Lower leg skin (tissue), 3 donors: ENCODE measurements at regions not wholly inside any gene's neighbourhood (a gene's known extent, or its start where the extent isn't known, plus 50 kb on each side); places are given as distances from the start of the nearest gene placed in this dataset.

Experiments
- CTCF ChIP-seq, 3 donors: fragments of 450-650 bp; IDR thresholded peaks; one replicate each; pipeline ENCODE4 v1.5.1; 2016; ENCODE audit warnings: antibody characterized with exemption in 3 of 3, mild to moderate bottlenecking in 3 of 3, moderate library complexity in 2 of 3
- POLR2A ChIP-seq, 2 donors: fragments of 450-650 bp; IDR thresholded peaks; one replicate each; pipeline ENCODE4 v1.6.1; 2016 to 2017; ENCODE audit warnings: antibody characterized with exemption in 2 of 2, mild to moderate bottlenecking in 1 of 2, moderate library complexity in 1 of 2

- TF ChIP-seq CTCF (IDR thresholded peaks at IDR 0.05) (no peak), POLR2A (IDR thresholded peaks at IDR 0.05) (no peak)
Observed at GRCh38 chr18:56386856-56387255, 251.5 kb downstream of the TXNL1 start.
